GM12865 (cell line): ENCODE measurements at regions not wholly inside any gene's neighbourhood (a gene's known extent, or its start where the extent isn't known, plus 50 kb on each side); places are given as distances from the start of the nearest gene placed in this dataset.
A peak's percentile ranks its signal among the peaks of the same experiment; 100 is the strongest.

ENCODE experiments used
- DNase-seq: peaks from one replicate; pipeline ENCODE4 v3.0.0; 2010; ENCODE audit warnings: low read depth
- H3K4me3 ChIP-seq: 2 replicates; pipeline ENCODE4 v1.5.1; 2011; ENCODE audit warnings: mild to moderate bottlenecking, low read depth, low read length, control low read depth
- CTCF ChIP-seq: IDR thresholded peaks from 2 replicates; pipeline ENCODE4 v1.5.1; 2011; ENCODE audit warnings: low read length, control low read depth, low read depth, inconsistent platforms; ENCODE audit not compliant: insufficient read depth; ENCODE audit errors: missing control alignments

GRCh38 chr1:31127266-31127665, 61.7 kb upstream of the PUM1 start:
- DNase-seq = no peak
- TF ChIP-seq CTCF = no peak
- H3K4me3 ChIP-seq = no peak overlapping the region

DNA sequence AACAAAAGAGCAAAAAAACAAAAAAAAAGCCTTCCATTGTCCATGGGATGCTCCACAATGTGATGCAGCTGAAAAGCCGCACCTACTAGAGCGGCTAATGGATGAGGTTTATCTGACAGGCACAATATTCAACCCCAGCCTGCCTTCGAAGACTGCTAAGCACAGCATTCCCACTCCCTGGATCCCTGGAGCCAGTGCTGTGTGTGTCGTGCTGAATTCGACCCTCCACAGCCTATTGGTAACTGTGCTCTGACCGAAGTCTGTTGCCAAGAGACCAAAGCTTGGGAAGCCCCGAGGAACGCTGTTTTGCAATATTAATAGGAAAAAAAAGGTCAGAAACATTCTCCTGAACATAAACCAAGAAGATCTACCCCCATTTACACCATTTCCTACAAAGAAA, 57.2 kb upstream of the PUM1 start:
- no peak for DNase-seq
- H3K4me3 ChIP-seq = no peak overlapping the region
- TF ChIP-seq CTCF = no peak

DNA sequence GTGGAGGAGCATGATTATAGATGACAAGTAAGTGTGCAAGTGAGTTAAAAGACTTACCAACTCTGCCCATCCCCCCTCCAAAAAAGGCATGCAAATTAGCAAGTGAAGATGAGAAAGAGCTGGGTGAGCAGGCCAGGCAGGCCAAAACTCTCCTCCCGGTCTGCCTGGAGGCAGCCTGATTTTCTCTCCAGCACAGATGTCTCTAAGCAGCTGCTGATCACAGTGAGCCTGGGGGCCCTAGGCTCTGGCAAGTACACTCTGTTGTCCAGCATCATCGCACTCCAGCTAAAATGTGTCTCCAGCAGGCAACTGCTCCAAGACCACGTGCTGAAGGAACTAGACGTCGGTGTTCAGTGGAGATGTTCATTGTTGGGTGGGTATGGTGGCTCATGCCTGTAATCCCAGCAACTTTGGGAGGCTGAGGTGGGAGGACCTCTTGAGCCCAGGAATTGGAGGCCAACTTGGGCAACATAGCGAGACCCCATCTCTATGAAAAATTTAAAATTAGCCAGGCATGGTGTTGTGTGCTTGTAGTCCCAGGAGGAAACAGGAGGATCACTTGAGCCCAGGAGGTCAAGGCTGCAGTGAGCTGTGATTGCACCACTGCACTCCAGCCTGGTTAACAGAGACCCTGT, 56.7 kb upstream of the PUM1 start:
- no peak overlapping the region for H3K4me3 ChIP-seq
- peak; percentile 17 for DNase-seq
- TF ChIP-seq CTCF = no peak

GRCh38 chr1:31120783-31121180, 55.3 kb upstream of the PUM1 start:
- no peak overlapping the region for H3K4me3 ChIP-seq
- no peak for DNase-seq
- no peak for TF ChIP-seq CTCF

GRCh38 chr1:31116022-31116421, 50.5 kb upstream of the PUM1 start:
- H3K4me3 ChIP-seq = no peak overlapping the region
- DNase-seq = no peak

More at GRCh38 chr1:31116022-31116421, 50.5 kb upstream of the PUM1 start:
- no peak for TF ChIP-seq CTCF
